Spinal cord (tissue), 9 donors: ENCODE measurements at regions not wholly inside any gene's neighbourhood (a gene's known extent, or its start where the extent isn't known, plus 50 kb on each side); places are given as distances from the start of the nearest gene placed in this dataset.
A peak's percentile ranks its signal among the peaks of the same experiment; 100 is the strongest.
"Not testable (repeated sequence)": the region's sequence is repeated elsewhere in the genome, so short reads cannot be mapped to it uniquely, and the experiment has no call there.

Source experiments
- DNase-seq, 6 donors: peaks; one replicate each; pipeline versions ENCODE4 v3.0.0 to v3.0.0-alpha.2; 2013 to 2015; ENCODE audit warnings: low spot score in 6 of 6, low read depth in 4 of 6
- H3K27ac ChIP-seq: one replicate; pipeline ENCODE4 v1.5.1; 2013; ENCODE audit warnings: low read depth, low read length, control low read depth
- H3K27me3 ChIP-seq: one replicate; pipeline ENCODE4 v1.6.1; 2013; ENCODE audit warnings: low read length; ENCODE audit not compliant: control insufficient read depth, insufficient read depth
- H3K36me3 ChIP-seq: one replicate; pipeline ENCODE4 v1.6.1; 2013; ENCODE audit warnings: low read length; ENCODE audit not compliant: control insufficient read depth, insufficient read depth
- H3K4me1 ChIP-seq: one replicate; pipeline ENCODE4 v1.6.1; 2013; ENCODE audit warnings: low read length; ENCODE audit not compliant: control insufficient read depth, insufficient read depth
- H3K4me3 ChIP-seq: one replicate; pipeline ENCODE4 v1.5.1; 2013; ENCODE audit warnings: low read depth, low read length, control low read depth
- H3K9me3 ChIP-seq: one replicate; pipeline ENCODE4 v1.6.1; 2013; ENCODE audit warnings: low read length; ENCODE audit not compliant: control insufficient read depth, insufficient read depth
- WGBS: methylation state at CpG from one replicate; pipeline ENCODE4 v1.1.5; 2013; ENCODE audit warnings: missing lambda C conversion rate; ENCODE audit not compliant: insufficient coverage; 5-methylcytosine and 5-hydroxymethylcytosine counted together
- donor health status: healthy.

DNA sequence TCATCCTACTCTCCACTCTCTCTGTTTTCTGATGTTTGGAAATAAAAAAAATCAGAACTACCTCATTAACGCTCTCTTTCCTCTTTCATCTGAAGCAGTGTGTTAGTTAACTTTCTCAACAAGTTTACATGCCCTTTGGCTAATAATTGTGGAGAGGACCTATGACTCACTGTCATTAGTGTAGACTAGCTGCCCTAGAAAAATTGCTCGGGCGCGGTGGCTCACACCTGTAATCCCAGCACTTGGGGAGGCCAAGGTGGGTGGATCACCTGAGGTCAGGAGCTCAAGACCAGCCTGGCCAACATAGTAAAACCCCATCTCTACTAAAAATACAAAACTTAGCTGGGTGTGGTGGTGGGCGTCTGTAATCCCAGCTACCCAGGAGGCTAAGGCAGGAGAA, 94.5 kb upstream of the DPP6 start:
- WGBS, result 70% methylated on average over 3 of the region's 5 CpGs
- not testable (repeated sequence) for H3K27ac ChIP-seq, H3K9me3 ChIP-seq, H3K4me1 ChIP-seq, H3K27me3 ChIP-seq, H3K36me3 ChIP-seq, H3K4me3 ChIP-seq, DNase-seq

- not testable (repeated sequence) for H3K36me3 ChIP-seq, H3K27ac ChIP-seq, H3K9me3 ChIP-seq, DNase-seq, H3K4me1 ChIP-seq, H3K4me3 ChIP-seq, H3K27me3 ChIP-seq
- 20% methylated on average over 2 of the region's 6 CpGs for WGBS
These were observed 93.8 kb upstream of the DPP6 start for GRCh38 chr7:153958381-153958780.

DNA sequence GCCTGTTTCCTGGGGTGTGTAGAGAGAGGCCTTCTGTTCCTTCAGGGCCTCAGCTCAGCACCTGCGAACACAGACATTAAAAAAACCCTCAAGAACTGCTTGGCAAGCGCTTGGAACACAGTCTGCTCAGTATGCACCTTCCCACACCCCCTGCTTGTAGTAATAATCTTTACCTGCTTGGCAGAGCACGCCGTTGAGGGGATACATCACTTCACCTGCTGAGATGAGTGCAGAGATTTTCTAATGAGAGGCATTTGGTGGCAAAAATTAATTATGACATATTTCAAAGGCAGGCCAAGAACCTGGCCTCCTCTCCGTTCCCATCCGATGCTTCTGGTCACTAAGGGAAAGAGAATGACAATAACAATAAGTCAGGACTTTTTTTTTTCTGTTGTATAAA, 93.4 kb upstream of the DPP6 start:
- WGBS, result no CpG with 5 or more reads among the region's 6 CpGs
- not testable (repeated sequence) for H3K4me1 ChIP-seq, H3K9me3 ChIP-seq, H3K36me3 ChIP-seq, H3K4me3 ChIP-seq, H3K27me3 ChIP-seq, H3K27ac ChIP-seq
- peak in 1 of 6 donors; percentile 64 for DNase-seq

DNA sequence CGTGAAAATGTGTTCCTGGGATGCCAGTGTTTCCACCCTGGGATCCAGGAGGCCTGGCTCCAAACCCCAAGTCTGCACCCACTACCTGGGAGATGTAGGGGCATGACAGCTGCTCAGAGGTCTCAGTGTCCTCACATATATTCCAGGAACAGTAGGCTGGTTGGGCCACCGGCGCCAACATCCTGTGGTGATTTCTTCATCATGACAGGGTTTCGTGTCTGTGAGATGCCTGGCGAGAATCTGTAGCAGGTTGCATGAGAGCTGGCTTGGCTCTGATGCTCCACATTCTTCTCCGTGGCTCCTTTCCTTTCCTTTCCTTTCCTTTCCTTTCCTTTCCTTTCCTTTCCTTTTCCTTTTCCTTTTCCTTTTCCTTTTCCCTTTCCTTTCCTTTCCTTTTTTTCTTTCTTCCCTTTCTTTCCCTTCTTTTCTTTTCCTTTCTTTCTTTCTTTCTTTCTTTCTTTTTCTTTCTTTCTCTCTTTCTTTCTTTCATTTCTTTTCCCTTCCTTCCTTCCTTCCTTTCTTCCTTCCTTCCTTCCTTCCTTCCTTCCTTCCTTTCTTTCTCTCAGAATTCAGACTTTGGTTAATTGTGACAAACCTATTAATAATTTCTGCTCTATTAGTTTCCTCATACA, 87.6 kb upstream of the DPP6 start:
- H3K4me1 ChIP-seq, H3K9me3 ChIP-seq, H3K36me3 ChIP-seq, H3K27me3 ChIP-seq, H3K27ac ChIP-seq, DNase-seq, H3K4me3 ChIP-seq: not testable (repeated sequence)
- 93% methylated on average over 5 of the region's 6 CpGs for WGBS

GRCh38 chr7:153969016-153969415, 83.2 kb upstream of the DPP6 start:
- H3K27ac ChIP-seq, H3K9me3 ChIP-seq, H3K4me1 ChIP-seq, H3K4me3 ChIP-seq, H3K36me3 ChIP-seq, DNase-seq, H3K27me3 ChIP-seq: not testable (repeated sequence)
- WGBS, result no CpG with 5 or more reads among the region's 4 CpGs

GRCh38 chr7:153974603-153975002, 77.6 kb upstream of the DPP6 start:
- peak in 1 of 6 donors; percentile 31 for DNase-seq
- H3K27ac ChIP-seq, H3K27me3 ChIP-seq, H3K4me3 ChIP-seq, H3K4me1 ChIP-seq, H3K9me3 ChIP-seq, H3K36me3 ChIP-seq: not testable (repeated sequence)
- 35% methylated on average over 4 of the region's 6 CpGs for WGBS

GRCh38 chr7:153976745-153977144, 75.5 kb upstream of the DPP6 start:
- not testable (repeated sequence) for H3K36me3 ChIP-seq, DNase-seq, H3K4me1 ChIP-seq, H3K9me3 ChIP-seq, H3K27me3 ChIP-seq, H3K4me3 ChIP-seq, H3K27ac ChIP-seq
- 84% methylated on average over 5 of the region's 6 CpGs for WGBS

DNA sequence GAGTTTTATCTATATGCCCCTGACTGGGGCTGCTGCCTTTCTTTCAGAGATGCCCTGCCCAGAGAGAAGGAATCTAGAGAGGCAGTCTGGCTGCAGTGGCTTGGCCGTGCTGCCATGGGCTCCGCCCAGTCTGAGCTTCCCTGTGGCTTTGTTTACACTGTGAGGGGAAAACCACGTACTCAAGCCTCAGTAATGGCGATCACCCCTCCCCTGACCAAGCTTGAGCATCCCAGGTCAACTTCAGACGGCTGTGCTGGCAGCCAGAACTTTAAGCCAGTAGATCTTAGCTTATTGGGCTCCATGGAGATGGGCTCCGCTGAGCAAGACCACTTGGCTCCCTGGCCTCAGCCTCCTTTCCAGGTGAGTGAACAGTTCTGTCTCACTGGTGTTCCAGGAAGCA, 69.0 kb upstream of the DPP6 start:
- H3K4me3 ChIP-seq, DNase-seq, H3K27ac ChIP-seq, H3K27me3 ChIP-seq, H3K4me1 ChIP-seq, H3K36me3 ChIP-seq, H3K9me3 ChIP-seq: not testable (repeated sequence)
- 58% methylated on average over 2 of the region's 6 CpGs for WGBS

GRCh38 chr7:153989066-153989627, 63.1 kb upstream of the DPP6 start:
- DNase-seq, H3K27me3 ChIP-seq, H3K4me3 ChIP-seq, H3K27ac ChIP-seq, H3K4me1 ChIP-seq, H3K36me3 ChIP-seq, H3K9me3 ChIP-seq: not testable (repeated sequence)
- 88% methylated on average over 9 of the region's 23 CpGs for WGBS

DNA sequence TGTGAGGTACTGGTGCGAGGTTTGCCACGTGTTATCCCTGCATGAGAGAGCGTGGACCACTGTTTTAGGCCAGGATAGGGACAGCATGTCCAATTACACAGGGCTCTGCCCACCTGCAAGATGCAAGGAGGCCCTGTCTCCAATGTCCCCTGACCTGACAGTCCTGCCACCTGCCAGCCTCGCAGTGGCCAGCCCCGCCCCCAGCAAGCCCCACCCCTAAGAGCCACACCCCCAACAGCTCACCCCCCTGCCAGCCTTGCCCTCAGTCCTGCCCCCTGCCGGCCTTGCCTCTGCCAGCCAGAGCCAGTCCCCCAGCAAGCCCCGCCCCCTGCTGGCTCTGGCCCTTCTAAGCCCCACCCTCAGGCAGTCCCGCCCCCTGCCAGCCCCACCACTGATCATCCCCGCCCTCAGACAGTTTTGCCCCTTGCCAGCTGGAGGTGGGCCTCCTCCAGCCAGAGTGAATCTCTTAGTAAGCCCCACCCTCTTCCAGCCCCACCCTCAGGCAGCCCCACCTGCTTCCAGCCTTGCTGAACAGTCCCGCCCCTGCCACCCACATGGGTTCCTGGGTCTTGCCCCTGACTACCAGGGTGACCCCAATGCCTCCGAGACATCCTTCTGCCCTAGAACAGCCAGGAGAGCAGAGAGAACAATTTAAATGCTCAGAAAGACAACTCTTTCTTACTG, 62.3 kb upstream of the DPP6 start:
- DNase-seq, H3K4me3 ChIP-seq, H3K9me3 ChIP-seq, H3K27ac ChIP-seq, H3K27me3 ChIP-seq, H3K4me1 ChIP-seq, H3K36me3 ChIP-seq: not testable (repeated sequence)
- WGBS, result 84% methylated on average over 3 of the region's 11 CpGs
